ENCODE measurements at regions not wholly inside any gene's neighbourhood (a gene's known extent, or its start where the extent isn't known, plus 50 kb on each side); places are given as distances from the start of the nearest gene placed in this dataset.

DNA sequence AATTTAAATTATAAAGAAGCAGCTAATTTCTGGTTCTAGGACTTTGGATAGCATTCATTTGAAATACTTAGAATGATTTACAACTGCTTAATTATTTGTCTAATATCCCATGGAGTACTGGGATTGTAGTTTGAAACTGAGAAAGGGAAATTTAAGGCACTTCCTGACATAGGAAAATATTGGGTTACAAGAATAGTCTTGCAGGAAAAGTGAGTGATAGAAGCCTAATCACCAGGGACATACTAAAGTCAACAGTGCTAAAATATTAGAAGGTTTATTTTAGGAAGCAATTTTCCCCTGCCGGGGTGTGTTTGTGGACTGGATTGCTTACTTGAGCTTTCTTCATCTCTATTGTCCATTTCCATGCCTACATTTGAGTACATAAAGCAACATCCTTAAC lies 661.6 kb downstream of the ADGRL2 start:
- CTCF ChIA-PET: no interaction called here
- H3K4me3 ChIP-seq: no peak overlapping the region
- no peak overlapping the region for H3K9ac ChIP-seq (ENCODE audit: control insufficient read depth, insufficient read depth, low read length)
- in situ Hi-C loops (cut with MboI): no loop called here
- no peaks in the 10 kb centered on the region for H3K9me3 ChIP-seq (replicated peaks; ENCODE audit: control insufficient read depth, insufficient read depth, low read length)
- H4K20me1 ChIP-seq (ENCODE audit: control insufficient read depth, insufficient read depth): no peaks in the 10 kb centered on the region
- ATAC-seq: no peak
- no TSS peak for BruUV-seq (replicated peaks)
- H3K79me2 ChIP-seq (ENCODE audit: control insufficient read depth, insufficient read depth, low read length): no peaks in the 10 kb centered on the region
- TF ChIP-seq, protein P1, sequence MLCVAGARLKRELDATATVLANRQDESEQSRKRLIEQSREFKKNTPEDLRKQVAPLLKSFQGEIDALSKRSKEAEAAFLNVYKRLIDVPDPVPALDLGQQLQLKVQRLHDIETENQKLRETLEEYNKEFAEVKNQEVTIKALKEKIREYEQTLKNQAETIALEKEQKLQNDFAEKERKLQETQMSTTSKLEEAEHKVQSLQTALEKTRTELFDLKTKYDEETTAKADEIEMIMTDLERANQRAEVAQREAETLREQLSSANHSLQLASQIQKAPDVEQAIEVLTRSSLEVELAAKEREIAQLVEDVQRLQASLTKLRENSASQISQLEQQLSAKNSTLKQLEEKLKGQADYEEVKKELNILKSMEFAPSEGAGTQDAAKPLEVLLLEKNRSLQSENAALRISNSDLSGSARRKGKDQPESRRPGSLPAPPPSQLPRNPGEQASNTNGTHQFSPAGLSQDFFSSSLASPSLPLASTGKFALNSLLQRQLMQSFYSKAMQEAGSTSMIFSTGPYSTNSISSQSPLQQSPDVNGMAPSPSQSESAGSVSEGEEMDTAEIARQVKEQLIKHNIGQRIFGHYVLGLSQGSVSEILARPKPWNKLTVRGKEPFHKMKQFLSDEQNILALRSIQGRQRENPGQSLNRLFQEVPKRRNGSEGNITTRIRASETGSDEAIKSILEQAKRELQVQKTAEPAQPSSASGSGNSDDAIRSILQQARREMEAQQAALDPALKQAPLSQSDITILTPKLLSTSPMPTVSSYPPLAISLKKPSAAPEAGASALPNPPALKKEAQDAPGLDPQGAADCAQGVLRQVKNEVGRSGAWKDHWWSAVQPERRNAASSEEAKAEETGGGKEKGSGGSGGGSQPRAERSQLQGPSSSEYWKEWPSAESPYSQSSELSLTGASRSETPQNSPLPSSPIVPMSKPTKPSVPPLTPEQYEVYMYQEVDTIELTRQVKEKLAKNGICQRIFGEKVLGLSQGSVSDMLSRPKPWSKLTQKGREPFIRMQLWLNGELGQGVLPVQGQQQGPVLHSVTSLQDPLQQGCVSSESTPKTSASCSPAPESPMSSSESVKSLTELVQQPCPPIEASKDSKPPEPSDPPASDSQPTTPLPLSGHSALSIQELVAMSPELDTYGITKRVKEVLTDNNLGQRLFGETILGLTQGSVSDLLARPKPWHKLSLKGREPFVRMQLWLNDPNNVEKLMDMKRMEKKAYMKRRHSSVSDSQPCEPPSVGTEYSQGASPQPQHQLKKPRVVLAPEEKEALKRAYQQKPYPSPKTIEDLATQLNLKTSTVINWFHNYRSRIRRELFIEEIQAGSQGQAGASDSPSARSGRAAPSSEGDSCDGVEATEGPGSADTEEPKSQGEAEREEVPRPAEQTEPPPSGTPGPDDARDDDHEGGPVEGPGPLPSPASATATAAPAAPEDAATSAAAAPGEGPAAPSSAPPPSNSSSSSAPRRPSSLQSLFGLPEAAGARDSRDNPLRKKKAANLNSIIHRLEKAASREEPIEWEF (IDR thresholded peaks at IDR 0.05; ENCODE audit: insufficient replicate concordance, low read depth, low read length): no peak
- TF ChIP-seq, protein P2, sequence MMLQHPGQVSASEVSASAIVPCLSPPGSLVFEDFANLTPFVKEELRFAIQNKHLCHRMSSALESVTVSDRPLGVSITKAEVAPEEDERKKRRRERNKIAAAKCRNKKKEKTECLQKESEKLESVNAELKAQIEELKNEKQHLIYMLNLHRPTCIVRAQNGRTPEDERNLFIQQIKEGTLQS (IDR thresholded peaks at IDR 0.05; ENCODE audit: borderline replicate concordance, extremely low read depth, low read depth, low read length): no peak
- TF ChIP-seq ZNF217 (IDR thresholded peaks at IDR 0.05) (no peak), RELA (IDR thresholded peaks at IDR 0.05; ENCODE audit: borderline replicate concordance, partially characterized antibody) (no peak), BRCA1 (IDR thresholded peaks at IDR 0.05; ENCODE audit: low read depth, low read length) (no peak), WRNIP1 (IDR thresholded peaks at IDR 0.05; ENCODE audit: borderline replicate concordance, low read depth, low read length) (no peak), ETV6 (conservative IDR thresholded peaks at IDR 0.05 in 1 of 2, IDR thresholded peaks at IDR 0.05 in 1 of 2; ENCODE audit: borderline replicate concordance in 1 of 2, low read depth in 1 of 2) (no peak), MEF2B (IDR thresholded peaks at IDR 0.05; ENCODE audit: partially characterized antibody, poor library complexity, severe bottlenecking) (no peak), FOXK2 (IDR thresholded peaks at IDR 0.05) (no peak)
- TF ChIP-seq, protein P3, sequence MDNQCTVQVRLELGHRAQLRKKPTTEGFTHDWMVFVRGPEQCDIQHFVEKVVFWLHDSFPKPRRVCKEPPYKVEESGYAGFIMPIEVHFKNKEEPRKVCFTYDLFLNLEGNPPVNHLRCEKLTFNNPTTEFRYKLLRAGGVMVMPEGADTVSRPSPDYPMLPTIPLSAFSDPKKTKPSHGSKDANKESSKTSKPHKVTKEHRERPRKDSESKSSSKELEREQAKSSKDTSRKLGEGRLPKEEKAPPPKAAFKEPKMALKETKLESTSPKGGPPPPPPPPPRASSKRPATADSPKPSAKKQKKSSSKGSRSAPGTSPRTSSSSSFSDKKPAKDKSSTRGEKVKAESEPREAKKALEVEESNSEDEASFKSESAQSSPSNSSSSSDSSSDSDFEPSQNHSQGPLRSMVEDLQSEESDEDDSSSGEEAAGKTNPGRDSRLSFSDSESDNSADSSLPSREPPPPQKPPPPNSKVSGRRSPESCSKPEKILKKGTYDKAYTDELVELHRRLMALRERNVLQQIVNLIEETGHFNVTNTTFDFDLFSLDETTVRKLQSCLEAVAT (IDR thresholded peaks at IDR 0.05): no peak
- TF ChIP-seq, protein P4, sequence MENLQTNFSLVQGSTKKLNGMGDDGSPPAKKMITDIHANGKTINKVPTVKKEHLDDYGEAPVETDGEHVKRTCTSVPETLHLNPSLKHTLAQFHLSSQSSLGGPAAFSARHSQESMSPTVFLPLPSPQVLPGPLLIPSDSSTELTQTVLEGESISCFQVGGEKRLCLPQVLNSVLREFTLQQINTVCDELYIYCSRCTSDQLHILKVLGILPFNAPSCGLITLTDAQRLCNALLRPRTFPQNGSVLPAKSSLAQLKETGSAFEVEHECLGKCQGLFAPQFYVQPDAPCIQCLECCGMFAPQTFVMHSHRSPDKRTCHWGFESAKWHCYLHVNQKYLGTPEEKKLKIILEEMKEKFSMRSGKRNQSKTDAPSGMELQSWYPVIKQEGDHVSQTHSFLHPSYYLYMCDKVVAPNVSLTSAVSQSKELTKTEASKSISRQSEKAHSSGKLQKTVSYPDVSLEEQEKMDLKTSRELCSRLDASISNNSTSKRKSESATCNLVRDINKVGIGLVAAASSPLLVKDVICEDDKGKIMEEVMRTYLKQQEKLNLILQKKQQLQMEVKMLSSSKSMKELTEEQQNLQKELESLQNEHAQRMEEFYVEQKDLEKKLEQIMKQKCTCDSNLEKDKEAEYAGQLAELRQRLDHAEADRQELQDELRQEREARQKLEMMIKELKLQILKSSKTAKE (IDR thresholded peaks at IDR 0.05; ENCODE audit: low read depth, poor library complexity, severe bottlenecking): no peak
- SMC1A ChIA-PET (ENCODE audit: uncharacterized antibody, unreplicated experiment): no interaction called here
- 85% methylated on average over 1 of the region's 1 CpG for WGBS (ENCODE audit: insufficient coverage, insufficient replicate concordance, low lambda C conversion rate, missing lambda C conversion rate)
- H3K36me3 ChIP-seq (ENCODE audit: control insufficient read depth in 2 of 2, insufficient read depth in 2 of 2, low read length in 1 of 2): no peaks in the 10 kb centered on the region
- RAD21 ChIA-PET (ENCODE audit: unreplicated experiment): no interaction called here
- no peak overlapping the region for H3K4me2 ChIP-seq (ENCODE audit: control insufficient read depth, insufficient read depth)
- no peak overlapping the region for H2AFZ ChIP-seq (ENCODE audit: control insufficient read depth, low read depth, low read length)
- no peaks in the 10 kb centered on the region for H3K4me1 ChIP-seq (ENCODE audit: control insufficient read depth, insufficient read depth, low read length)
- no peaks in the 10 kb centered on the region for H3K27me3 ChIP-seq (replicated peaks in 1 of 2; ENCODE audit: control insufficient read depth in 2 of 2, insufficient read depth in 2 of 2, low read length in 1 of 2)
- no peak overlapping the region for H3K27ac ChIP-seq (ENCODE audit: control insufficient read depth, insufficient read depth)
- DNase-seq (ENCODE audit: low read depth, low spot score): no peak
- POLR2A ChIA-PET: no interaction called here
- intact Hi-C loops (cut with micrococcal nuclease; ENCODE audit: unreplicated experiment): no loop called here
- no peak for FAIRE-seq
